ENCODE measurements at regions not wholly inside any gene's neighbourhood (a gene's known extent, or its start where the extent isn't known, plus 50 kb on each side); places are given as distances from the start of the nearest gene placed in this dataset.

DNA sequence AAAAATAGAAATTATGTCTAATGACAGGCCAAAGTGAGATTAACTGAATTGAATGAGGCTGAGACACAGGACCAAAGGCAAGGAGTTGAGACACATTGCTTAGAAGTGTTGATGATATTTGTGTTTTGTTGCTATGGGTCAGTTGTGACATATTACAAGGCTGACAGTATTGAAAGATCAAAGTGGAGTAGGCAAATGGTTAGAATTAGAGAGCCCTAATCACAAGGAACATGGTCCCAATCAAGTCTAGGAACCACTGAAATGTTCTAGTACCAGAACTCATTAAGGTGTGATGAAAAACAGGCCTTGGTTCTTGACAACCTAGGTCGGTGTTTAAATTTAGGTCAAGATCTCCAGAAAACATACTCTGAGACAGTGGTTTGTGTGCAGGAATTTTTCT lies 896.3 kb upstream of the HS3ST1 start:
- H3K36me3 ChIP-seq, result no peaks in the 10 kb centered on the region
- intact Hi-C loops (cut with DNase I; ENCODE audit: low total_unique reads), result no loop called here
- no peaks in the 10 kb centered on the region for H3K4me1 ChIP-seq
- TF ChIP-seq POLR2A (IDR thresholded peaks at IDR 0.05), result no peak
- no peak for TF ChIP-seq POLR2AphosphoS5 (IDR thresholded peaks at IDR 0.05)
- TF ChIP-seq CTCF (IDR thresholded peaks at IDR 0.05 in 8 of 11, conservative IDR thresholded peaks at IDR 0.05 in 3 of 11), result no peak
- H3K27ac ChIP-seq, result no peak overlapping the region
- H3K27me3 ChIP-seq (replicated peaks in 1 of 7), result no peaks in the 10 kb centered on the region
- H3K9me3 ChIP-seq, result no peaks in the 10 kb centered on the region
- WGBS, 5 donors, result 70 to 92% (median 79%) methylated on average over 1 of the region's 1 CpG
- no peak overlapping the region for H3K4me3 ChIP-seq
- no peak for DNase-seq

- no peak overlapping the region for H3K27ac ChIP-seq
- no peaks in the 10 kb centered on the region for H3K27me3 ChIP-seq (replicated peaks in 1 of 7)
- H3K36me3 ChIP-seq, result no peaks in the 10 kb centered on the region
- TF ChIP-seq POLR2A (IDR thresholded peaks at IDR 0.05) (no peak), POLR2AphosphoS5 (IDR thresholded peaks at IDR 0.05) (no peak), CTCF (IDR thresholded peaks at IDR 0.05 in 8 of 11, conservative IDR thresholded peaks at IDR 0.05 in 3 of 11) (no peak)
- no peaks in the 10 kb centered on the region for H3K9me3 ChIP-seq
- H3K4me3 ChIP-seq, result no peak overlapping the region
- H3K4me1 ChIP-seq, result no peaks in the 10 kb centered on the region
- intact Hi-C loops (cut with DNase I; ENCODE audit: low total_unique reads), result no loop called here
- DNase-seq, result no peak
- 69 to 74% (median 72%) methylated on average over 4 of the region's 4 CpGs for WGBS, 5 donors
Observed at GRCh38 chr4:12319765-12320164, 891.1 kb upstream of the HS3ST1 start.

DNA sequence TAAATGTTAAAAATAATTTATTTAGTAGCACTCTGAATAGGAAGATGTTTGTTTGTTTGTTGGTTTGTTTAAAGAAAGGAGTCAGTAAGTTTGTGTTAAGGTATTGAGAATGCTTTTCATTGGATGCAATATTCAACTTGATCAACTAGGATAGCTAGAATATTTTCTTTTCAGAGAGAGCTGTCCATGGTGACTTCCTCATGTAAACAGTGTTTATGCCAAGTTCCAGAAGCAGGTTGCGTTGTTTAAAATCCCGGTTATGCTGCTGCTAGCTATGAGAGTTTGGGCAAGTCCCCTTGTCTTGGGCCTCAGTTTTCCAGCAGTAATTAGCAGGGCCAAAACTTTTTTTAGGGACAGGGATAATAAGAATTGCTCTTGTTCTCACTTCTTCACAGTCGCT lies 876.2 kb upstream of the HS3ST1 start:
- no peak overlapping the region for H3K27ac ChIP-seq
- H3K27me3 ChIP-seq (replicated peaks in 1 of 7), result no peaks in the 10 kb centered on the region
- no peaks in the 10 kb centered on the region for H3K36me3 ChIP-seq
- peaks cover 0 to 6% (median 0%) of the 10 kb centered on the region in 8 donors for H3K9me3 ChIP-seq
- no peak for TF ChIP-seq POLR2AphosphoS5 (IDR thresholded peaks at IDR 0.05)
- TF ChIP-seq POLR2A (IDR thresholded peaks at IDR 0.05), result no peak
- TF ChIP-seq CTCF (IDR thresholded peaks at IDR 0.05 in 8 of 11, conservative IDR thresholded peaks at IDR 0.05 in 3 of 11), result no peak
- 72 to 85% (median 82%) methylated on average over 3 of the region's 3 CpGs for WGBS, 5 donors
- intact Hi-C loops (cut with DNase I; ENCODE audit: low total_unique reads), result no loop called here
- no peak overlapping the region for H3K4me3 ChIP-seq
- no peaks in the 10 kb centered on the region for H3K4me1 ChIP-seq
- no peak for DNase-seq

DNA sequence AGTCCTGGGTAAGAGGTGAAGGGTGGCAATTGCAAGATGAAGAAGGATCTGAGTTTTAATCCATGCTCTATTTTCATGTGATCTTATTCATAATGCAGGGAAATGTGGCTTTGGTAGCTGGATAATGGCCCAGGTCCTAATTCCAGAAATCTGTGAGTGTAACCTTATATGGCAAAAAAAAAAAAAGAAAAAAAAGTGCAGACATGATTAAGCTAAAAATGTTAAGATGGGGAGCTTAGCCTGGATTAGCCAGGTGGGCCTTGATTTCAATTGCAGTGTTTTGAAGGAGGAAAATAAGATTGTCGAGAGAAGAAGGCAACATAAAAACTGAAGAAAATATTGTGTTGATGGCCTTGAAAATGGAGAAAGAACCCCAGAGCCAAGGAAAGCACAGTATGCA lies 867.7 kb upstream of the HS3ST1 start:
- peaks cover 0 to 21% (median 0%) of the 10 kb centered on the region in 8 donors for H3K9me3 ChIP-seq
- intact Hi-C loops (cut with DNase I; ENCODE audit: low total_unique reads), result no loop called here
- no peak overlapping the region for H3K4me3 ChIP-seq
- 69 to 93% (median 87%) methylated on average over 1 of the region's 1 CpG for WGBS, 5 donors
- TF ChIP-seq CTCF (IDR thresholded peaks at IDR 0.05 in 8 of 11, conservative IDR thresholded peaks at IDR 0.05 in 3 of 11) (no peak), POLR2AphosphoS5 (IDR thresholded peaks at IDR 0.05) (no peak), POLR2A (IDR thresholded peaks at IDR 0.05) (no peak)
- no peaks in the 10 kb centered on the region for H3K36me3 ChIP-seq
- DNase-seq, result no peak
- no peaks in the 10 kb centered on the region for H3K4me1 ChIP-seq
- H3K27ac ChIP-seq, result no peak overlapping the region
- H3K27me3 ChIP-seq (replicated peaks in 1 of 7), result no peaks in the 10 kb centered on the region
